Fibroblast of peridontal ligament (primary cell): ENCODE measurements at regions not wholly inside any gene's neighbourhood (a gene's known extent, or its start where the extent isn't known, plus 50 kb on each side); places are given as distances from the start of the nearest gene placed in this dataset.

Source experiments
- DNase-seq: peaks from one replicate; pipeline ENCODE4 v3.0.0-alpha.2; 2010; ENCODE audit errors: extremely low read depth

- no peak for DNase-seq
Measured at GRCh38 chr12:124489915-124490583, 77.4 kb downstream of the NCOR2 start.

DNA sequence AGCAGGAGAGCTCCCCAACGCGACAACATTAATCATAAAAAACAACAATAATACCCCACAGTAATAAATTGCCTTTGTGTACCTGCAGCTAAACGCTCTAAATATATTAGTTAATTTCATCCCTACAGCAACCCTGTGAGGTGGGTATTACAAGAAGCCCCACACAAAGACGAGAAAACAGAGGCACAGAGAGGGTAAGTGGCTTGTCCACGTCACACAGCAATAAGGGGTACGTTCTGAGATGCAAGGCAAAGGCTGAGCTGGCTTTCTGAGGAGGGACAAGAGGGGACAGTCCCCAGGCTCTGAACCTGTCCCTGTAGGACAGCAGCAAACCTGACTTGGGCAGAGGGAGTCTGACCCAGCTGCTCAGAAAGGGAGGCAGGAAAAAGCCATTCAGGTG lies 78.2 kb downstream of the NCOR2 start:
- no peak for DNase-seq

- DNase-seq, result no peak
Measured at GRCh38 chr12:124488520-124488919, 78.9 kb downstream of the NCOR2 start.

DNA sequence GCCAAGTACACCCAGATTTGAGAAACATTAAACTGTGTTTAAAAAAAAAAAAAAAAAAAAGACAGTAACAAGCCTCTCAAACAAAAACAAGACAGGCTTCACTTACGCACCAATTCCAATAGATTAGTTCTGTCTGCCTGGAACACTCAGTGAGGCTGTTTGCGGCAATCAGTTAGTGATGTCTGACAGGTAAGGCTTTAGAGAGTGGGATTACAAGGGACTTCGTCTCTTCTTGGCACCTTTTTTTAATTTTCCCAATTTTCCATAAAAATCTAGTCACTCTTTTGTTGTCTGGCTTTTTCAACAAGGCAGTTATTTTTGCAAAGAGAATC lies 79.6 kb downstream of the NCOR2 start:
- no peak for DNase-seq

DNA sequence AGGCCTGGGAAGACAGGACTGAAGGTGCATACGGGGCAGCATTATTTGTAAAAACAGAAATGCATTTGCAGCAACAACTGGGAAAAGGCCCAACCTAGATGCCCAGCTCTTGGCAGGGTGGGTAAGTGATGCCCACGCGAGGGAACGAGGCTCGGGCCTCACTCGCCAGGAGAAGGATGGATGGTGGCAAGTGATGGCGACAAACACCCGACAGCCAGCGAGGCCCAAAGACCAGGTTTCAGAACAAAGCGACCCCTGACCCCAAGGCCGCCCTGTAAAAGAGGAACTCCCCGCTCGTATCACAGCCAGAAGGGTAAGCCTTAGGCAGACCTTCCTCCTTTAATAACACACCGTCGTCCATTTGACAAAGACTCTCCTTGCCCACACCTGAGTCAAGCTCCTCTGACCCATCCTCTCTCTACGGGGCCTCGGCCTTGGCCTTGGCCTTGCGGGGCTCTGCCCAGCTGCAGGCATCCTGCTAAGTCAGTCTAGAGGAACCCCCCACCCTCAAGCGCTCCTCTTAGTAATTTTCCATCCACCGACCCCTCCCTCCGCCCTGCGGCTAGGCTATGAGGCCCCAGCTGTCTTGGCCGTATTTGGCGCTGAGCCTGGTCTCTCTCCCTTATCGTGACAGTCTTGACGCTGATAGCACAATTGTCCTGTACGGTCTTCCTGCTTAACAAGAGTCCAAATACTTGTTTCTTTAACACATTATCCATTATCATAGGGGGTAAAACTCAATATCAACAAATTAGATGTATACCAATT lies 80.2 kb downstream of the NCOR2 start:
- DNase-seq, result no peak

DNA sequence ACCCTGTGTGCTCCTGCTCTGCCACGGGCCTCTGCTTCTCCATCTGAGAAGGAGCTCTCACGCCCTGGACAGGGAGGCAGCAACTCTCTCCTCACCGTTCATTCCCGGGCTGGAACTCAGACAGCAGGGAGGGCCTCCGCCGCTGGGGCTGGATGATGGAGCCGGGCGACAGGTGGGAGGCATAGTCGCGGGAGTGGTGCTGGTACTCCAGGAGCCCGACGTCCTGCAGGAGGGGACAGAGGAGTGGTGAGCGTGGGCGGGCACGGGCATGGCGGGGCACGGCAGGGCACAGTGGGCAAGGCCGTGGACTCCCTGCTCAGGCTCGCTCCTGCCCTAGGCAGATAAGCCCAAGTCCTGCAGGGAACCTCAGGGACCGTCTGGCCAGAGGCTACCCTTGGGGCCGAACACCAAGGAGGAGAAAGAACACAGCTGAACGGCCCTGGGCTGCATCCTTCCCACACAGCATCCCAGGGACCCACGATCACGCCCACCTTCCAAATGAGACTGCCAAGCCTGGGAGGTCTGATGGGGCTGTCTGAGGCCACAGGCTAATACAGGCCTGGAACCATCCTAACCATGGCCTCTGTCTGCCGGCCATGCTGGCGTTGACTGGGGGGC lies 81.0 kb downstream of the NCOR2 start:
- DNase-seq, result no peak

- no peak for DNase-seq
Measured at GRCh38 chr12:124485371-124485770, 82.0 kb downstream of the NCOR2 start.

DNA sequence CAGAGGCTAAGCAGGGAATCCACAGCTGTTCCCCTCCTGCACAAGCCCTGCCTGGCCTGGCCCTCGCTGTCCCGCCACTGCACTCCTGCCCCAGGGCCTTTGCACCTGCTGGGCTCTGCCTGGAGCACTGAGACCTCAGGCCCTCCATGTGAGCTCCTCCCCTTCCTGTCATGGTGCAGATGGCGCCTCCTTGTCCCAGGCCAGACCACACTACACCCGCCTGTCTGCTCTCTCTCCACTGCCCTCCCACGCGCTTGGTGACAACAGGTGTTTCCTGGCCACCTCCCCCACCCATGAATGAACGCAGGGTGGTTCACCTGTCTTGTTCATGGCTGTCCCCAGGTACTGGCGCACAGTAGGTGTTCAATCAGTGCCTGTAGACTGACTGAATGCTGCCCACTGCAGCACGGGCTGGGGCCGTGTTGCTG lies 82.9 kb downstream of the NCOR2 start:
- DNase-seq, result no peak

DNA sequence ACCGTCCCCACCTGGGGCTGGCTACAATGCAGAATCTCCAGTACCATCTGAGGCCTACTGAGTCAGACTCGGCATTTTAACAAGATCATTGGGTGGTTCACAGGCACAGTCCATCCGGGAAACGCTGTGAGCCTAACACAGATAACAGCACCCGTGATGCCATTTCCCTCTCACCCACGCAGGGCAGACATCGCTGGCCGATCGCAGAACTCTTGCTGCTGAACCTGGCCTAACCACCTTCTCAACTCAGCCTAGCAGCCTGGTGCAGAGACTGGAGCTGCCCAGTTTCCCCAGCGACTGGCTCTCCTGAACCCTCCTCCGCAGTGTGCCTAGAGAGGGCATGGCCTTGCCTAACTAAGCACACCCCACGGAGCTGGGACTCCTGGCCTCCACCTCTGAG lies 83.3 kb downstream of the NCOR2 start:
- no peak for DNase-seq

DNA sequence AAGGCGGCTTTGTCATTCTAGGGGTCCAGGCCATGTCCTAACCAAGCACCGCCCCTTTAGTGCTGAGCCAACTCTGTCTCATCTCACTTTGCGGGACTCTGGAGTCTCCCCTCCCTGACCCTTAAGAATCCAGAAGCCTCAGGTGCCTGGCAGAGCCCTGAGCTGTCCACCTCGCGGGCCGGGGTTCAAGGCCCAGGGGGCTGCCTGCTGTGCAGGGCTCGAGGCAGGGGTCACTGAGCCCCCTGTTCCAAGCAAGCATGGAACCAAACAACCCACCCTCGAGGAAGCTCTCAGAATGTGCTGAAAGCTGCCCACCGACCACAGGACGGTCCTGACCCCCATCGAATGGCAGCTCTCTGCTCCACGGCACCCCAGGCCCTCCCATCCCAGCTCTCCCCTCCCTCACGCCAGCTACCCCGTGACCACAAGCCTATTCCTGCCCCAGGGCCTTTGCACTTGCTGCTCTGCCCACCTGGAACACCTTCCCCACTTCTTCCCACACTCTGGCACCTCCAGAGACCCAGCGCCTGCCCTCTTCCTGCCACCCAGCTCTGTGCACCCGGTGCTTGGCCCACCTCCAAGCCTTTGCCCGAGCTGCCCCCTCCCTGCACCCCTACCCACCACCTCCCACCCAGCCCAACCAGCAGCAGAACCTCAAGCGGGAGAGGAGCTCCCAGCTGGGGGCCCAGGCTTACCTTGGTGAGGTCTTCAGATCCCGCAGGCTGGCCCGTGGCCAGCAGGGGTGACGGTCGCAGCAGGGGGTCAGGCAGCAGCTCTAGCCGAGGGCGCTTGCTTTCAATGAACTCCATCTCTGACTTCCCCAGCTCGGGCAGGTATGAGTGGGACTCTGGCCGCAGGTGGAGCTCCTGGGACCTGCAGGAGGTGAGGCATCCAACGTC lies 84.3 kb downstream of the NCOR2 start:
- DNase-seq, result no peak

GRCh38 chr12:124482567-124482893 lies 84.9 kb downstream of the NCOR2 start:
- DNase-seq, result no peak

- no peak for DNase-seq
Measured at GRCh38 chr12:124481772-124482566, 85.4 kb downstream of the NCOR2 start.

DNA sequence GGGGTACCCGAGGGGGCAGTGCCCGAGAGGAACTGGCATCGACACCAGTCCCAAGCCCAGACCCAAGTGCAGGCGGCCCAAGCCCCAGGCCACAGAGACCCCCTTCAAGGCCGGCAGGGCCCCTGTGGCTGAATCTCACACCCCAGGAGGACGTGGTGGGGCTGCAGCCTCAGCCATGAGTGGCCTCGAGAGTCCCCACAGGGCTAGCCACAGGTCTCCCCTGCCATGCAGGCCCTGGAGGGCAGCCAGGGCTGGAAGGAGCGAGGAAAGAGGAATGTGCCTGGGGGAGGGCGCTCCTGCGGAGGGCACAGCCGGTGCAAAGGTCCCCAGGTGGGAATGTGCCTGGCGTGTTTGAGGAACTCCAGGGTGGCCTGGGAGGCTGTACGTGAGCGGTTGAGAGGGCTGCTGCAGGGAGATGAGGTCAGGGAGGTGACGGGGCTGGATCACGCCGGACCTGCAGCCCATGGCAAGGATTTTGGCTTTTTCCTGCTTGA lies 86.1 kb downstream of the NCOR2 start:
- DNase-seq, result no peak

DNA sequence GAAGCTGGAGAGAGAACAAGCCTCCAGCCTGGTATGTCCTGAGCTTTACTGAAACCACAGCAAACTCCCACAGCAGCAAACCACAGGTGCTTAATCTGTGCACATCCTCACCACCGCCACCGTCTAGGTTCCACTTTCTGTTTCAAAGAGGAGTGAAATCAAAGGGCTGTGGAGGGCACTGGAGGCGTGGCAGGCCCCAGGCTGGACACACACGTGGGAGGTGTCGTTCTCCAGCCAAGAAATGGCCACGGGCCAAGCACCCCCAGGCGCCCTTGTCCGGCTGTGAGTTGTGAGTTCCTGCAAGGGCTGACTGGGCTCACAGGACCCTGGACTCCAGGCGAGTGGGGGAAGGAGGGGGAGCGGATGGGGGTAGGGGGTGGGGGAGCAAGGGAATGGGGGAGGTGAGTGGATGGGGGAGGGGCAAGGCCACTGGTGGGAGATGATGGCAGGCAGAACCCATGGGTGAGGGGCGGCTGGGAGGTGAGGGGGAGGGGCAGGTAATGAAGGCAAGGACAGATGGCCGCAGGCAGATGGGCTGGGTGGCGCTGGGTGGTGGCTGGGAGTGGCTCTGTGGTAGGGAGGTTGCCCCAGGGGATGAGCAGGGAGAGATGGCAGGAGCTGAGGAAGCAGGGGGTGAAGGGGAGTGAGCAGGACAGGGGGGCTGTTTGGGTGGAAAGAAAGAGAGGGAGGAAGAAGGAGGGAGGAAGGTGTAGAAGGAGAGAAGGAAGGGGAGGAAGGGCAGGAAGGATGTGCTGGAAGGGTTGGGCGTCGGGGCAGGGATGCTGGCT lies 86.7 kb downstream of the NCOR2 start:
- peak; percentile 9 for DNase-seq

- no peak for DNase-seq
Measured at GRCh38 chr12:124479680-124480468, 87.5 kb downstream of the NCOR2 start.

DNA sequence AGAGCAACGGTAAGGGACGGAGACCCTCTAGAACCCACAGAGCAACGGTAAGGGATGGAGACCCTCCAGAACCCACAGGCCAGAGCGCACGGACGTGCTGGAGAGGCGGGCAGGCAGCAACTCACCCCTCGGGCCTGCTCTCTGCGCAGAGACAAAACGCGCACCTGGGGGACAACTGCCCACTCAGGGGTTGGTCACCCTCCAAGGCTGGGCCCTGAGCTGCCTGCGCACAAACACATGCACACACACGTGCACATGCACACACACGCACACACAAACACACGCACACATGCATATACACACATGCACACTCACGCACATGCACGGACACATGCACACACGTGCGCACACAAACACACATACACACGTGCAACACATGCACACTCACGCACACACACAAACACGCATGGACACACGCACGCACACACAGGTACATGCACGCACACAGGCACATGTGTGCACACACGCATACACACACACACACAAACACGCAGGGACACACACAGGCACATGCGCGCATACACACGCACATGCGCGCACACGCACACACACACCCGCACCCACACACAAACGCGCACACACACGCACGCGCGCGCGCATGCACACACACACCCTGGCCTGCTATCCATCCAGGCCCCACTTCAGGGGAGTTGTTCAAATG lies 88.3 kb downstream of the NCOR2 start:
- no peak for DNase-seq

DNA sequence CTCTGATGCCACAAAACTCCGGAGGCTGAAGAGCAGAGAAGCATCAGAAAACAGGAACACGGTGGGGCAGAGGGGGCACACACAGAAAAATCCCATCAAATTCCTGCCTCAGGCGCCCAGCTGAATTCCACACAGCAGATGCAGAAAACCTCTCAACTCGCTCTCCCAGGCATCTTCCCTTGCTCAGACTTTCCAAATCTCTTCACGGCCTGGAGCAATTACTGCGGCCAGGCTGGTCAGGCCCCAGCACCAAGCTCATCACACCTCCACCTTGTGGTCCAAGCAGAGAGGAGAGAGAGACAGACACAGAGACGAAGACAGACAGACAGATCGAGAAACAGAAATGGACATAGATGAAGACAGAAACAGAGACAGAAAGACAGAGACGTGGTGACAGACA lies 89.0 kb downstream of the NCOR2 start:
- no peak for DNase-seq

DNA sequence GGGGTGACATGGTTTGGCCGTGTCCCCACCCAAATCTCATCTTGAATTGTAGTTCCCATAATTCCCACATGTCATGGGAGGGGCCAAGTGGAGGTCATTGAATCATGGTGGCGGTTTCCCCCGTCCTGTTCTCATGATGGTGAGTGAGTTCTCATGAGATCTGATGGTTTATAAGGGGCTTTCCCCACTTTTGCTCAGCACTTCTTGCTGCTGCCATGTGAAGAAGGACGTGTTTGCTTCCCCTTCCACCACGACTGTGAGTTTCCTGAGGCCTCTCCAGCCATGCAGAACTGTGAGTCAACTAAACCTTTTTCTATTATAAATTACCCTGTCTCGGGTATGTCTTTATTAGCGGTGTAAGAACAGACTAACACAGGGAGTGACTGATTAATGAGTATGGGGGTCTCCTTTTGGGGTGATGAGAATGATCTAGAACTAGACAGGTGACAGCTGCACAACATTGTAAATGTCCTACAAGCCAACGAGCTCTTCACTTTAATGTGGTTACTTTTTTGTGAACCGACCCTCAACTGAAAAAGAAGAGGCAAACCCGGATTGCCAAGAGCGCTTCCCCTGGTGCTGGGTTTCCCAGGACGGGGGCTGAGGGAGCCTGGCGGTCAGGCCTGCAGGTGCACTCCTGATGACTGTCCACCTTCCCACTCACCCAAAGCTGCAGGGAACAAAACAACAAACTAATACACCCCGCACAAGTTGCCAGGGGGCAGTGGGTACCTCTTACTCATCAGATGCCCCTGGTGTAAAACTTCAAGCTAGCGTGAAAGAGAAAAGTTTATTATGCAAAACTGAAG lies 90.1 kb downstream of the NCOR2 start:
- DNase-seq, result no peak
